ENCODE measurements at regions not wholly inside any gene's neighbourhood (a gene's known extent, or its start where the extent isn't known, plus 50 kb on each side); places are given as distances from the start of the nearest gene placed in this dataset.

DNA sequence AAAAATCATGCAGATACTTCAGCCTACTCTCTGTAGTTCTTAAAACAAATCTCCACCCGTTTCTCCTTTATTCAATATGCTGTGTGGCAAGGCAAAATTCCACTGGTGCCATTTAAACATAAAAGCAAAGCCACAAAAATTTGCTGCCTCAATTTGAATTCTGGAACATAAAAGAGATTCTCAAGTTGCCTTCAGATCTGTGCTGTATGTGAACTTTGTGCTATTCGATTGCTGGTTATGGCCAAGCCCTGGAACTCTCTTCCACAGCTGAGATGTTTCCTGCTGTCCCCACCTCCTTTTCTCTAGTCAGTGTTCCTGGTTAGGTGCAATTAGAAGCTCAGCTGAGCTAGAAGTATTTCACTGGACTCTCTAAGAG lies 395.3 kb upstream of the BTBD3 start:
- intact Hi-C loops (cut with DNase I; ENCODE audit: low total_unique reads), result no loop called here
- no peak for TF ChIP-seq POLR2A (IDR thresholded peaks at IDR 0.05)
- TF ChIP-seq, protein P1, sequence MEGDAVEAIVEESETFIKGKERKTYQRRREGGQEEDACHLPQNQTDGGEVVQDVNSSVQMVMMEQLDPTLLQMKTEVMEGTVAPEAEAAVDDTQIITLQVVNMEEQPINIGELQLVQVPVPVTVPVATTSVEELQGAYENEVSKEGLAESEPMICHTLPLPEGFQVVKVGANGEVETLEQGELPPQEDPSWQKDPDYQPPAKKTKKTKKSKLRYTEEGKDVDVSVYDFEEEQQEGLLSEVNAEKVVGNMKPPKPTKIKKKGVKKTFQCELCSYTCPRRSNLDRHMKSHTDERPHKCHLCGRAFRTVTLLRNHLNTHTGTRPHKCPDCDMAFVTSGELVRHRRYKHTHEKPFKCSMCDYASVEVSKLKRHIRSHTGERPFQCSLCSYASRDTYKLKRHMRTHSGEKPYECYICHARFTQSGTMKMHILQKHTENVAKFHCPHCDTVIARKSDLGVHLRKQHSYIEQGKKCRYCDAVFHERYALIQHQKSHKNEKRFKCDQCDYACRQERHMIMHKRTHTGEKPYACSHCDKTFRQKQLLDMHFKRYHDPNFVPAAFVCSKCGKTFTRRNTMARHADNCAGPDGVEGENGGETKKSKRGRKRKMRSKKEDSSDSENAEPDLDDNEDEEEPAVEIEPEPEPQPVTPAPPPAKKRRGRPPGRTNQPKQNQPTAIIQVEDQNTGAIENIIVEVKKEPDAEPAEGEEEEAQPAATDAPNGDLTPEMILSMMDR (IDR thresholded peaks at IDR 0.05), result no peak
- no peak for DNase-seq (ENCODE audit: low spot score in 2 of 2)
- WGBS, 2 donors, result 54 to 62% methylated on average over 2 of the region's 2 CpGs
- H3K4me3 ChIP-seq (ENCODE audit: low read depth, poor library complexity, severe bottlenecking), result no peak overlapping the region

GRCh38 chr20:11529047-11529446 lies 388.6 kb upstream of the BTBD3 start:
- intact Hi-C loops (cut with DNase I; ENCODE audit: low total_unique reads), result no loop called here

DNA sequence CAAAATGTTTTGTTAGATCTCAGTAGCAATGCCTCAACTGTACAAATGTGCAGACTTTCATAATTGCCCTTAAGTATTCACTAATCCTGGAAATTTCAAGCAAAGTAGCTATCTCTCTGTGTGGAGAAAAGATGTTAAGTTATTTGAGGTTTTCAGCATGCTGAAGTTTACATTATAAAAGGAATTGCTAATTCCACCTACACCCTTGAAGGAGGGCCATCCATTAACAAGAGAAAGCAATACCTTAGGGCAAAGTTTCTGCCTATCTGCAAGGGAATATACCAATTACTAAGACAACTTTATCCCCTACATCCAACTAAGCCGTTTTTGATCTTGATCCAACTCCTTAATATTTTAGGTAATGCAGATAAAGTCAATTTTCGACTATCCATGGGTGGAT lies 380.7 kb upstream of the BTBD3 start:
- WGBS, 2 donors, result 30 to 36% methylated on average over 2 of the region's 2 CpGs
- no peak for DNase-seq (ENCODE audit: low spot score in 2 of 2)
- TF ChIP-seq, protein P1 (IDR thresholded peaks at IDR 0.05), result no peak
- no peak for TF ChIP-seq POLR2A (IDR thresholded peaks at IDR 0.05)
- intact Hi-C loops (cut with DNase I; ENCODE audit: low total_unique reads), result no loop called here
- H3K4me3 ChIP-seq (ENCODE audit: low read depth, poor library complexity, severe bottlenecking), result no peak overlapping the region

More at GRCh38 chr20:11529047-11529446, 388.6 kb upstream of the BTBD3 start:
- TF ChIP-seq, protein P1 (IDR thresholded peaks at IDR 0.05), result no peak
- TF ChIP-seq POLR2A (IDR thresholded peaks at IDR 0.05), result no peak
- H3K4me3 ChIP-seq (ENCODE audit: low read depth, poor library complexity, severe bottlenecking), result no peak overlapping the region
- WGBS, 2 donors, result 70 to 77% methylated on average over 4 of the region's 4 CpGs
- no peak for DNase-seq (ENCODE audit: low spot score in 2 of 2)

DNA sequence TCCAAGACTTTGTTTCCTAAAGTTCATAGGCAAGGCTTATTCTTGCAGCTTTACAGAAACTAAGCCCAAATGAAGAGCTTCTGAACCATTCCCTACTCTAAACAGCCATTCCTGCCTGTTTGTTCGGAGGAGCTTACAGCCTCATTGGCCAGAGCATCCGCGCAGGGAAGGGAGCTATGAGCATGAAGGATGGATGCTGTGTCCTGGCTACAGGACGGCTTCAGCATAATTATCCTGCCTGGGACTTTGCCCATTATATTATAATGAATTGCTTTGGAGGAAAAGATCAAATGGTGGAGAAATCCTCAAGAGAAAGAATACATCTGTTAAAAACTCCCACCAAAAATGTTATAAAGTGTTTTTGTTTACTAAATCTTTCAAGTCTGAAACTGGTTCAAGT lies 378.2 kb upstream of the BTBD3 start:
- no peak overlapping the region for H3K4me3 ChIP-seq (ENCODE audit: low read depth, poor library complexity, severe bottlenecking)
- DNase-seq (ENCODE audit: low spot score in 2 of 2), result no peak
- intact Hi-C loops (cut with DNase I; ENCODE audit: low total_unique reads), result no loop called here
- WGBS, 2 donors, result 70 to 79% methylated on average over 4 of the region's 4 CpGs
- no peak for TF ChIP-seq POLR2A (IDR thresholded peaks at IDR 0.05)
- TF ChIP-seq, protein P1 (IDR thresholded peaks at IDR 0.05), result no peak

- WGBS, 2 donors, result 88 to 90% methylated on average over 3 of the region's 3 CpGs
Measured at GRCh38 chr20:11540558-11540957, 377.1 kb upstream of the BTBD3 start.

More at GRCh38 chr20:11540558-11540957, 377.1 kb upstream of the BTBD3 start:
- no peak overlapping the region for H3K4me3 ChIP-seq (ENCODE audit: low read depth, poor library complexity, severe bottlenecking)
- intact Hi-C loops (cut with DNase I; ENCODE audit: low total_unique reads), result loop anchor here (5.0 to 10.0 kb wide), 3 partner anchors 876 to 1076 kb away; no protein-coding TSS in a partner anchor
- no peak for TF ChIP-seq POLR2A (IDR thresholded peaks at IDR 0.05)
- TF ChIP-seq, protein P1 (IDR thresholded peaks at IDR 0.05), result no peak
- DNase-seq (ENCODE audit: low spot score in 2 of 2), result no peak

All from lower leg skin (tissue), 4 donors.